Left lung (tissue), 4 donors: ENCODE measurements at regions not wholly inside any gene's neighbourhood (a gene's known extent, or its start where the extent isn't known, plus 50 kb on each side); places are given as distances from the start of the nearest gene placed in this dataset.
"Not testable (repeated sequence)": the region's sequence is repeated elsewhere in the genome, so short reads cannot be mapped to it uniquely, and the experiment has no call there.

Experiments
- ATAC-seq: fragments of 200-7000 bp; cut with Tn5 transposase; one replicate; pipeline ENCODE4 v1.9.1; 2020; ENCODE audit warnings: moderate library complexity
- DNase-seq, 4 donors: peaks; one replicate each; pipeline ENCODE4 v3.0.0-alpha.2; 2013 to 2020
- H3K27ac ChIP-seq, 2 donors: fragments of 200-600 bp; sonication (generic) in 1 of 2; one replicate each; pipeline versions ENCODE4 v1.5.0 to v1.8.0; 2020 to 2021
- H3K27me3 ChIP-seq, 2 donors: fragments of 200-600 bp; sonication (generic) in 1 of 2; one replicate each; pipeline versions ENCODE4 v1.5.0 to v1.8.0; 2020 to 2021
- H3K36me3 ChIP-seq, 2 donors: fragments of 200-600 bp; sonication (generic) in 1 of 2; one replicate each; pipeline versions ENCODE4 v1.5.0 to v1.8.0; 2020 to 2021
- H3K4me1 ChIP-seq, 2 donors: fragments of 200-600 bp; one replicate each; pipeline ENCODE4 v1.8.0; 2021
- H3K4me3 ChIP-seq, 2 donors: fragments of 200-600 bp; sonication (generic) in 1 of 2; one replicate each; pipeline versions ENCODE4 v1.5.0 to v1.8.0; 2020 to 2021; ENCODE audit warnings: mild to moderate bottlenecking in 1 of 2
- H3K9me3 ChIP-seq, 2 donors: fragments of 200-600 bp; sonication (generic) in 1 of 2; one replicate each; pipeline versions ENCODE4 v1.5.0 to v1.8.0; 2020 to 2021
- CTCF ChIP-seq, 2 donors: fragments of 200-600 bp; sonication (generic) in 1 of 2; IDR thresholded peaks; one replicate each; pipeline versions ENCODE4 v1.5.0 to v1.8.0; 2021; ENCODE audit warnings: antibody characterized with exemption in 2 of 2
- intact Hi-C, 2 donors: fragments of 100-400 bp; cut with DNase I; formaldehyde crosslinking; loops; one replicate each; pipeline versions ENCODE4 v1.11.2 to v1.14.2; 2022
- donor health status: DM: no; HTN: yes; CAD: no.
- donor health status: DM: no; HTN: no; CAD: no.

- ATAC-seq = no peak
- no peak overlapping the region for H3K27ac ChIP-seq
- no peak for TF ChIP-seq CTCF (IDR thresholded peaks at IDR 0.05)
- no peak for DNase-seq
- no peaks in the 10 kb centered on the region for H3K4me1 ChIP-seq
- intact Hi-C loops = no loop called here
- peaks cover 0 to 9% of the 10 kb centered on the region in 2 donors for H3K9me3 ChIP-seq
- no peaks in the 10 kb centered on the region for H3K27me3 ChIP-seq
- H3K4me3 ChIP-seq = no peak overlapping the region
- no peaks in the 10 kb centered on the region for H3K36me3 ChIP-seq
Observed at GRCh38 chr6:81105998-81106397, 646.5 kb downstream of the TENT5A start.

GRCh38 chr6:81098109-81098814 lies 654.2 kb downstream of the TENT5A start:
- Histone ChIP-seq H3K36me3 (no peaks in the 10 kb centered on the region), H3K4me1 (no peaks in the 10 kb centered on the region), H3K9me3 (peaks cover 0 to 20% of the 10 kb centered on the region in 2 donors), H3K27me3 (no peaks in the 10 kb centered on the region), H3K4me3 (no peak overlapping the region), H3K27ac (no peak overlapping the region)
- TF ChIP-seq CTCF (IDR thresholded peaks at IDR 0.05) = no peak
- peak in 1 of 4 donors; percentile 41 for DNase-seq
- intact Hi-C loops = no loop called here
- ATAC-seq = no peak

- H3K27me3 ChIP-seq, H3K4me3 ChIP-seq, H3K36me3 ChIP-seq, H3K4me1 ChIP-seq, H3K27ac ChIP-seq, ATAC-seq, intact Hi-C loops, DNase-seq: not testable (repeated sequence)
- H3K9me3 ChIP-seq = peaks cover 0 to 20% of the 10 kb centered on the region in 2 donors
Observed at GRCh38 chr6:81096464-81096863, 656.0 kb downstream of the TENT5A start.

GRCh38 chr6:81093051-81093450 lies 659.4 kb downstream of the TENT5A start:
- Histone ChIP-seq H3K27me3 (no peaks in the 10 kb centered on the region), H3K27ac (no peak overlapping the region), H3K4me3 (no peak overlapping the region), H3K36me3 (no peaks in the 10 kb centered on the region), H3K4me1 (no peaks in the 10 kb centered on the region), H3K9me3 (no peaks in the 10 kb centered on the region)
- ATAC-seq (no peak), DNase-seq (peak in 2 of 4 donors; percentile 41 to 66)
- intact Hi-C loops = no loop called here
- no peak for TF ChIP-seq CTCF (IDR thresholded peaks at IDR 0.05)

GRCh38 chr6:81088145-81088544 lies 664.3 kb downstream of the TENT5A start:
- intact Hi-C loops = no loop called here
- H3K27me3 ChIP-seq = no peaks in the 10 kb centered on the region
- DNase-seq (no peak), ATAC-seq (no peak)
- TF ChIP-seq CTCF (IDR thresholded peaks at IDR 0.05) = no peak
- H3K9me3 ChIP-seq = no peaks in the 10 kb centered on the region
- H3K4me1 ChIP-seq = no peaks in the 10 kb centered on the region
- H3K4me3 ChIP-seq = no peak overlapping the region
- no peak overlapping the region for H3K27ac ChIP-seq
- no peaks in the 10 kb centered on the region for H3K36me3 ChIP-seq

- ATAC-seq (no peak), DNase-seq (no peak)
Observed at GRCh38 chr6:81086991-81087390, 665.5 kb downstream of the TENT5A start.

More at GRCh38 chr6:81086991-81087390, 665.5 kb downstream of the TENT5A start:
- Histone ChIP-seq H3K9me3 (no peaks in the 10 kb centered on the region), H3K36me3 (no peaks in the 10 kb centered on the region), H3K4me3 (no peak overlapping the region), H3K27me3 (no peaks in the 10 kb centered on the region), H3K4me1 (no peaks in the 10 kb centered on the region), H3K27ac (no peak overlapping the region)
- TF ChIP-seq CTCF (IDR thresholded peaks at IDR 0.05) = no peak
- intact Hi-C loops = no loop called here
